Mesenchymal stem cell (in vitro differentiated cells and primary cell): ENCODE measurements at regions not wholly inside any gene's neighbourhood (a gene's known extent, or its start where the extent isn't known, plus 50 kb on each side); places are given as distances from the start of the nearest gene placed in this dataset.

ENCODE experiments used
- DNase-seq: peaks from one replicate; pipeline ENCODE4 v3.0.0-alpha.2; 2013
- H2AFZ ChIP-seq: one replicate; pipeline ENCODE4 v1.6.1; 2013; ENCODE audit warnings: low read depth, mild to moderate bottlenecking, control low read depth, inconsistent platforms, low read length, moderate library complexity
- H2AK5ac ChIP-seq: 2 replicates; pipeline ENCODE4 v1.6.1; 2013; ENCODE audit warnings: low read length, moderate library complexity, mild to moderate bottlenecking, inconsistent platforms; ENCODE audit not compliant: severe bottlenecking
- H2BK120ac ChIP-seq: one replicate; pipeline ENCODE4 v1.6.1; 2013; ENCODE audit warnings: low read depth, mild to moderate bottlenecking, inconsistent platforms, low read length, moderate library complexity
- H2BK12ac ChIP-seq, 2 experiments: one replicate each; pipeline ENCODE4 v1.6.1; 2013; ENCODE audit warnings: inconsistent platforms in 2 of 2, low read length in 2 of 2, mild to moderate bottlenecking in 2 of 2, moderate library complexity in 2 of 2, control low read depth in 1 of 2
- H2BK15ac ChIP-seq: one replicate; pipeline ENCODE4 v1.6.1; 2013; ENCODE audit warnings: mild to moderate bottlenecking, low read depth, inconsistent platforms; ENCODE audit not compliant: poor library complexity, severe bottlenecking
- H2BK5ac ChIP-seq: 2 replicates; pipeline ENCODE4 v1.6.1; 2013; ENCODE audit warnings: low read depth, mild to moderate bottlenecking, low read length, control low read depth, inconsistent platforms; ENCODE audit not compliant: poor library complexity, severe bottlenecking
- H3K14ac ChIP-seq, 2 experiments: one replicate each; pipeline ENCODE4 v1.6.1; 2013; ENCODE audit warnings: inconsistent platforms in 2 of 2, low read length in 2 of 2, control low read depth in 1 of 2, mild to moderate bottlenecking in 1 of 2, moderate library complexity in 1 of 2
- H3K18ac ChIP-seq, 2 experiments: one replicate each; pipeline ENCODE4 v1.6.1; 2013; ENCODE audit warnings: inconsistent platforms in 2 of 2, low read length in 2 of 2, control low read depth in 1 of 2, low read depth in 1 of 2, mild to moderate bottlenecking in 1 of 2
- H3K23ac ChIP-seq, 2 experiments: one replicate each; pipeline ENCODE4 v1.6.1; 2013; ENCODE audit warnings: inconsistent platforms in 2 of 2, low read length in 2 of 2, mild to moderate bottlenecking in 2 of 2, moderate library complexity in 2 of 2, control low read depth in 1 of 2
- H3K27ac ChIP-seq: 2 replicates; pipeline ENCODE4 v1.5.1; 2013; ENCODE audit warnings: mild to moderate bottlenecking, moderate library complexity, low read length, control low read depth, inconsistent platforms; ENCODE audit not compliant: poor library complexity, severe bottlenecking
- H3K27me3 ChIP-seq, 2 experiments: 2 replicates each; pipeline versions ENCODE4 v1.6.1 to v1.7.0; 2013; ENCODE audit warnings: low read length in 2 of 2, mild to moderate bottlenecking in 2 of 2, moderate library complexity in 2 of 2, control low read depth in 1 of 2, inconsistent platforms in 1 of 2; ENCODE audit not compliant: control insufficient read depth in 1 of 2, insufficient read depth in 1 of 2
- H3K36me3 ChIP-seq, 2 experiments: 2 replicates each; pipeline versions ENCODE4 v1.6.1 to v1.7.0; 2013; ENCODE audit warnings: low read length in 2 of 2, control low read depth in 1 of 2, inconsistent platforms in 1 of 2, low read depth in 1 of 2, mild to moderate bottlenecking in 1 of 2; ENCODE audit not compliant: insufficient read depth in 2 of 2, control insufficient read depth in 1 of 2
- H3K4ac ChIP-seq, 2 experiments: one replicate each; pipeline ENCODE4 v1.6.1; 2013; ENCODE audit warnings: inconsistent platforms in 2 of 2, low read length in 2 of 2, mild to moderate bottlenecking in 2 of 2, moderate library complexity in 2 of 2, control low read depth in 1 of 2, low read depth in 1 of 2
- H3K4me1 ChIP-seq: 2 replicates; pipeline ENCODE4 v1.6.1; 2013; ENCODE audit warnings: low read depth, low read length, control low read depth; ENCODE audit not compliant: control insufficient read depth, insufficient read depth
- H3K4me2 ChIP-seq: 2 replicates; pipeline ENCODE4 v1.6.1; 2013; ENCODE audit warnings: low read length, mild to moderate bottlenecking, inconsistent platforms; ENCODE audit not compliant: poor library complexity, severe bottlenecking
- H3K4me3 ChIP-seq, 2 experiments: 2 replicates each; pipeline versions ENCODE4 v1.5.1 to v1.7.0; 2013; ENCODE audit warnings: low read length in 2 of 2, mild to moderate bottlenecking in 2 of 2, control low read depth in 1 of 2, low read depth in 1 of 2; ENCODE audit not compliant: insufficient read depth in 1 of 2
- H3K79me1 ChIP-seq: replicated peaks from 2 replicates; pipeline ENCODE4 v1.6.1; 2013; ENCODE audit warnings: mild to moderate bottlenecking, control low read depth, low read length, inconsistent platforms; ENCODE audit not compliant: poor library complexity, severe bottlenecking
- H3K9ac ChIP-seq: 2 replicates; pipeline ENCODE4 v1.7.0; 2013; ENCODE audit warnings: mild to moderate bottlenecking, low read length, moderate library complexity
- H3K9me3 ChIP-seq: 2 replicates; pipeline ENCODE4 v1.7.0; 2013; ENCODE audit warnings: mild to moderate bottlenecking, low read length; ENCODE audit not compliant: control insufficient read depth
- H4K8ac ChIP-seq: one replicate; pipeline ENCODE4 v1.6.1; 2013; ENCODE audit warnings: inconsistent platforms, mild to moderate bottlenecking, low read length, moderate library complexity
- H4K91ac ChIP-seq: one replicate; pipeline ENCODE4 v1.6.1; 2013; ENCODE audit warnings: mild to moderate bottlenecking, low read length, inconsistent platforms
- WGBS: methylation state at CpG from one replicate; pipeline ENCODE4 v1.1.7; 2013; ENCODE audit warnings: mixed read lengths; 5-methylcytosine and 5-hydroxymethylcytosine counted together

DNA sequence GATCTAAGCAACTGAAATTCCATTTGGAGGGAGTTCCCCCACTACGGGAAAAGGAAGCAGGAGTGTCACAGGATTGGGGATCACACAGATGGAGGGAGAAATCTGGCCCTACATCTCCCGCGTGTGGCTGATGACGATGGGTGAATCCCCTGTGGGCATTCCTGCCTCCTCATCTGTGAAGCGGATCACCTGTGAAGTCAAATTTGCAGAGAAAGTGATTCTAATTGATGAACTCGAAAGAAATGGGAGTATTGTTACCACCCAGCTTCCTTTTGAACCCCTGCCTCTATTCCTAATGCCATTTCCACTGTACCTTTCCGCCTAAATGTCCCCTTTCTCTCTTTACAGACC lies 92.0 kb downstream of the CMPK2 start:
- no peak overlapping the region for H4K8ac ChIP-seq

DNA sequence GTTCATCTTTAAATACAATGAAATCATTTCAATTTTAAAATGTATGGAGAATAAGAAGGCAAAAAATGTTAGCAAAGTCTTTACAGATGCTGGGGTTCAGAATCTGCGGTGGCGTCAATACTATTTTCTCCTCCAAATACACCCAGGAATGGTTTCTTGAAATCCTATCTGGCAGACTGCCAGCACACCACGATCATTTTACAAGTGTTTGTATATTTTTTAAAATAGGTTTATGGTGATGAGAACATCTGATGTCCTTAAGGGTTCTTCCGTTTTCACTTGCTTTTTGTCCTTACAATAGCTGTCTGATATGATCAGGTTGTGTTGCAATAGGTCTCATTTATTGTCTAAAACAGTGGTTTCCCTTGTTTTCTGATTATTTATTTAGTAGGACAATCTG lies 89.6 kb downstream of the CMPK2 start:
- Histone ChIP-seq H2AFZ (no peak overlapping the region), H3K27ac (no peak overlapping the region), H2AK5ac (no peak overlapping the region), H4K91ac (no peak overlapping the region), H3K79me1 (no peaks in the 10 kb centered on the region), H3K9ac (no peak overlapping the region), H3K36me3 (no peaks in the 10 kb centered on the region), H3K9me3 (no peaks in the 10 kb centered on the region), H3K18ac (no peak overlapping the region), H2BK12ac (no peak overlapping the region), H3K4me2 (no peak overlapping the region), H3K27me3 (peaks cover 13 to 20% of the 10 kb centered on the region in 2 experiments), H3K14ac (no peak overlapping the region), H3K23ac (no peak overlapping the region), H2BK15ac (no peak overlapping the region), H2BK5ac (no peak overlapping the region), H2BK120ac (no peak overlapping the region), H3K4me3 (no peak overlapping the region), H4K8ac (no peak overlapping the region), H3K4me1 (peaks cover 5% of the 10 kb centered on the region), H3K4ac (no peak overlapping the region)
- no peak for DNase-seq
- 68% methylated on average over 2 of the region's 4 CpGs for WGBS

More for the DNA sequence above, 92.0 kb downstream of the CMPK2 start:
- H3K27me3 ChIP-seq = peaks cover 13 to 20% of the 10 kb centered on the region in 2 experiments
- no peak overlapping the region for H3K18ac ChIP-seq
- no peak overlapping the region for H2BK12ac ChIP-seq
- no peak overlapping the region for H2AFZ ChIP-seq
- H3K9ac ChIP-seq = no peak overlapping the region
- H2BK5ac ChIP-seq = no peak overlapping the region
- no peak overlapping the region for H3K4me2 ChIP-seq
- no peak overlapping the region for H4K91ac ChIP-seq
- no peak overlapping the region for H3K4ac ChIP-seq
- H2BK120ac ChIP-seq = no peak overlapping the region
- no peak overlapping the region for H3K23ac ChIP-seq
- WGBS = 90% methylated on average over 7 of the region's 7 CpGs
- H3K9me3 ChIP-seq = no peaks in the 10 kb centered on the region
- no peaks in the 10 kb centered on the region for H3K79me1 ChIP-seq
- no peak overlapping the region for H3K14ac ChIP-seq
- peaks cover 3% of the 10 kb centered on the region for H3K4me1 ChIP-seq
- H2BK15ac ChIP-seq = no peak overlapping the region
- H3K36me3 ChIP-seq = no peaks in the 10 kb centered on the region
- H3K4me3 ChIP-seq = no peak overlapping the region
- H2AK5ac ChIP-seq = no peak overlapping the region
- no peak for DNase-seq
- no peak overlapping the region for H3K27ac ChIP-seq

DNA sequence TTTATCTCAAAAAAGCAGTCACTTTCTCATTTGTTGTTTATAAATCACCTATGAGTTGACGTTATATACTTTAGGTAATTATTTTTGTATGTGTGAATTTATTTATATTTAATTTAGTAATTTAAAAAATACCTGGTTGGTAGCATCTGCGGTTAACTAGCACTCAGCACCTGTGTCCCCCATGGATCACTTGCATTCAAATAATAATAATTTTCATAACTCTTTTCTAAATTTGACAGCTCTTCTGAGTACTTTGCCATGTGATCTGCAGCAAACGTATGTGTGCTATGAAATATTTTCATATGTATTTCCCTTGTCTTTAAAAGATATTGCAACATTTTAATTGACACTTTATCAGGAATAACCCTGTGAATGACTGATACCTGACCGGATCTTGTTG lies 88.1 kb downstream of the CMPK2 start:
- Histone ChIP-seq H3K4me3 (no peak overlapping the region), H3K4me2 (no peak overlapping the region), H2BK120ac (no peak overlapping the region), H2AFZ (no peak overlapping the region), H3K79me1 (no peaks in the 10 kb centered on the region), H3K36me3 (no peaks in the 10 kb centered on the region), H2BK15ac (no peak overlapping the region), H2BK5ac (no peak overlapping the region), H4K8ac (no peak overlapping the region), H3K4ac (no peak overlapping the region), H3K27ac (no peak overlapping the region), H3K9ac (no peak overlapping the region), H3K14ac (no peak overlapping the region), H2BK12ac (no peak overlapping the region), H3K23ac (no peak overlapping the region), H3K27me3 (peaks cover 4 to 9% of the 10 kb centered on the region in 2 experiments), H4K91ac (no peak overlapping the region), H3K9me3 (no peaks in the 10 kb centered on the region), H3K18ac (no peak overlapping the region), H3K4me1 (peaks cover 6% of the 10 kb centered on the region), H2AK5ac (no peak overlapping the region)
- WGBS = no CpG with 5 or more reads among the region's 4 CpGs
- DNase-seq = no peak

DNA sequence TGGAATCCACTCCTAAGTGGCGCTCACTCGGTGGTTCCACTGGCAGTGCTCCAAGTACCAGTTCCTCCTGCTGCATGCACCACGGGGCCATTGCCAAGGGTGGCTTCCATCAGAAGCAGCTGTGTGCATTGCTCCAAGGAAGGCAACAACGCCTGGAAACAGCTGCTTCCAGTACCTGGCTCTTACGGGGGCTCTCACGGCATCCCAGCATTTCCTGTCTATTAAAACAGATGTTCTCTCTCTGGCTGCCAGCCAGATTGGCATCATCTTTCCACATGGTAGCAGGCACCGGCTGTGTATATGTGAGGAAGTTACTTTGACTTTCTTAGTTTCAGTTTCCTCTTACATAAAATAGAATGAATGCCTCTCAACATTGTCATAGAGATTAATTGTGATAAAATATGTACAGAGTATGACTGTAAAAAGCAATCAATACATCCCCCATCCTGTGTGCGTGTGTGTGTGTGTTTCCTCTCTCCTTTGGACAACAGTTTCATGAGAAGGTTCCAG lies 84.9 kb downstream of the CMPK2 start:
- no peak overlapping the region for H2BK5ac ChIP-seq
- DNase-seq = peak; percentile 68
- H3K4me1 ChIP-seq = peaks cover 3% of the 10 kb centered on the region
- peak overlapping the region in 1 of 2 experiments; percentile 45 for H3K4me3 ChIP-seq
- no peak overlapping the region for H4K8ac ChIP-seq
- H3K18ac ChIP-seq = no peak overlapping the region
- H2BK15ac ChIP-seq = no peak overlapping the region
- H3K9me3 ChIP-seq = no peaks in the 10 kb centered on the region
- H3K36me3 ChIP-seq = no peaks in the 10 kb centered on the region
- no peak overlapping the region for H3K27ac ChIP-seq
- H2BK12ac ChIP-seq = no peak overlapping the region
- no peak overlapping the region for H3K14ac ChIP-seq
- H4K91ac ChIP-seq = no peak overlapping the region
- H3K9ac ChIP-seq = no peak overlapping the region
- H3K4ac ChIP-seq = no peak overlapping the region
- H3K79me1 ChIP-seq = no peaks in the 10 kb centered on the region
- no peak overlapping the region for H2BK120ac ChIP-seq
- H2AK5ac ChIP-seq = no peak overlapping the region
- no peaks in the 10 kb centered on the region for H3K27me3 ChIP-seq
- no peak overlapping the region for H3K4me2 ChIP-seq
- no peak overlapping the region for H2AFZ ChIP-seq
- H3K23ac ChIP-seq = no peak overlapping the region
- WGBS = 58% methylated on average over 6 of the region's 8 CpGs
